ENCODE measurements at regions not wholly inside any gene's neighbourhood (a gene's known extent, or its start where the extent isn't known, plus 50 kb on each side); places are given as distances from the start of the nearest gene placed in this dataset.
"Not testable (repeated sequence)": the region's sequence is repeated elsewhere in the genome, so short reads cannot be mapped to it uniquely, and the experiment has no call there.

- no peak for DNase-seq
Measured at GRCh38 chr6:16909658-16910360, 148.5 kb upstream of the ATXN1 start.

GRCh38 chr6:16907991-16908390 is 146.7 kb upstream of the ATXN1 start:
- no peak for DNase-seq

DNA sequence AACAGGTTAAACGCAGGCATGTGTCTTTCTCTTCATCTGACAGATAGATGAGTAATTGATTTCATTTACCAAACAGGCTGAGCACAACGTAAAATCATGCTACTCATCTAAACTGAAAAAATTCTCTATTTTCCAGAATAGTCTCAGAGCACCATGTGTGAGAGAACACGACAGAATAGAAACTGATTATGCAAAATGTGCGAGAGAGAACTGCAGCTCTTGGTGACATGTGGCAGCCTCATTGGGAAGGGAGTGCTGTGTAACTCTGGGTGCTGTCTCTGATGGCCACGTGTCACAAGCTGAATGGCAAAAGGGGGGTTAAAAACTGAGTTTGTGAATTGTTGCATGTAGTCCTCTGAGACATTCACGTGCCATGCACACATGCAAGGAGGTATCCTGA is 143.7 kb upstream of the ATXN1 start:
- peak in 12 of 58 donors; percentile 1 to 52 (median 23) for DNase-seq

- DNase-seq: peak in 5 of 58 donors; percentile 0 to 11 (median 6)
Measured at GRCh38 chr6:16903470-16903869, 142.2 kb upstream of the ATXN1 start.

GRCh38 chr6:16902502-16902901 is 141.2 kb upstream of the ATXN1 start:
- no peak for DNase-seq

GRCh38 chr6:16901782-16902181 is 140.5 kb upstream of the ATXN1 start:
- DNase-seq: peak in 17 of 58 donors; percentile 1 to 33 (median 6)

DNA sequence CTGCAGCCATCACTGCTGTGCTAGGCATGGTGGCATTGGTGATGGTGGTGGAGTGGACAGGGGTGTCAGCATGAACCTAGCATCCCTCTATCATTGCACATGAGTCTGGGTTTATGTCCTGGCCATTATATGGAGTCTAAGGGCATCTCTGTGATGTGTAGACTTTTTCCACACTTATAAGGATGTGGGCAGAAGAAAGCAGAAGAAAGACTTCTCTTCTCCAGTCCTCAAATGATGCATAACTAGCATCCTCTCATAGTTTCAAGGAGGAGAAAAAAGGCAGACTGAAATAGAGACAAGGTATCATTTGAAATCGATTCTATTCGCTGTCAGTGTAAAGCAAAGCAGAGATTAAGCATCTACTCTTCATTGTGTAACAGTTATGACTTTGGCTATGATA is 140.0 kb upstream of the ATXN1 start:
- no peak for DNase-seq

DNA sequence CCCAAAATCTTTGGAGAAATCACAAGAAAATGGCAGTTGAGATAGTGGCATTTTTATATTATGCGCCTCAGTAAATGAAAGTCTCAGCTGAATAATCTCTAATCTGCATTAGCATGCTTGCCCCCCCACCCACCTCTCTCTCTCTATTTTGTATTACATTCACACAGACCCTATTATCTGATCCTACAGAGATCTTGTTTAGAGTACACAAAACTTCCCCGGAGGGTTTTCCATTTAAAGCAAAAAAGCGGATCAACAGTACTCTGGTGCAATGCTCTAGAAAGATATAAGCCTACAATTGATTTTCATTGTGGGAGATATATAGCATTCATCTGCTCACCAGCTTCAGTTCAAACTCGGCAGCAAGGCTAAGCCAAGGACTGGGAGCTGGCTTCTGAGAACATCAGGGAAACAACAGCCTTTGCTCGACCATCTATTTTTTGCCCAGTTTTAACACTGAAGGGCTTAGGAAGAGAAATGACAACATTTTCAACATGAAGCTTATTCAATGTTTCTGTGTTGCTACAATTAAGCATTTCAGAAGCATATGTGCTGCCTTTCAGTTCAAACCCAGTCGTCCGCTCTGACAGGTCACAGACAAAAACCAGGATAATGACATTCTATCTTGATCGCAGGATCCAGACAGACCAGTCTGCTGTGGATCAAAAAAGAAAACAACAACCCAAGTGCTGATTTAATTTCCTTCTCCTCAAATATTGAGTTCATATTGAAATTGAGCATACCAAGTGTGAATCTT is 137.6 kb upstream of the ATXN1 start:
- DNase-seq: no peak

DNA sequence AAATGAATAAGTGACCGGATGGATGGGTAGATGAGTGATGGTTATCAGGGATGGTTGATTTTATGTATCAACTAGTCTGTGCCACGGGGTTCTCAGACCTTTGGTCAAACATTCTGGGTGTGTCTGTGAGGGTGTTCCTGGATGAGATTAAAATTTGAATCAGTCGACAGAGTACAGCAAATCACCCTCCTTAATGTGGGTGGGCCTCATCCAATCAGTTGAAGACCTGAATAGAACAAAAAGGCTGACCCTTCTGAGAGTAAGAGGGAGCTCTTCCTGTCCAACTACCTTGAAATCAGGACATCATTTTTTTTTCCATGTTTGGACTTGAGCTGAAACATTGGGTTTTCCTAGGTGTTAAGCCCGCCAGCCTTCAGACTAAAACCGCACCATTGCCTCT is 136.4 kb upstream of the ATXN1 start:
- DNase-seq: no peak

DNA sequence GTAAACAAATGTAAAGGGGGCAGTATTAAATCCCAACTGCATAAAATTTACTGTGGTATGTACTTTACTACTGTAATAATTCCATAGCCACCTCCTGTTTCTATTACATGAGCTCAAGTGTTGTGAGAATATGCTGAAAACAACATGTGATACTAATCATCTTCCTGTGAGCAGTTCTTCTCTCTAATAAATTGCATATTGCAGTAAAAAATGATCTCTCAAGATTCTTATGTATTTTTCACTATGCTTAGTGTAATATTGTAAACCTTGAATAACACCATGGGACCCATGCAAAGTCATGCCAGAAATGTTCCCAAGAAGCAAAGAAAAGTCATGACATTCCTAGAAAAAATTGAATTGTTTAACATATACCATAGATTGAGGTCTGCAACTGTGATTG is 133.0 kb upstream of the ATXN1 start:
- DNase-seq: no peak

DNA sequence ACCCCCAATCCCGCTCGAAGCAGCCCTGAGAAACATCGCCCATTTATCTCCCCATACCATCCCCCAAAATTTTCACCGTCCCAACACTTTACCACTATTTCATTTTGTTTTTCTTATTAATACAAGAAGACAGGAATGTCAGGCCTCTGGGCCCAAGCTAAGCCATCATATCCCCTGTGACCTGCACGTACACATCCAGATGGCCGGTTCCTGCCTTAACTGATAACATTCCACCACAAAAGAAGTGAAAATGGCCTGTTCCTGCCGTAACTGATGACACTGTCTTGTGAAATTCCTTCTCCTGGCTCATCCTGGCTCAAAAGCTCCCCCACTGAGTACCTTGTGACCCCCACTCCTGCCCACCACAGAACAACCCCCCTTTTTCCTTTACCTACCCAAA is 129.8 kb upstream of the ATXN1 start:
- DNase-seq: not testable (repeated sequence)

DNA sequence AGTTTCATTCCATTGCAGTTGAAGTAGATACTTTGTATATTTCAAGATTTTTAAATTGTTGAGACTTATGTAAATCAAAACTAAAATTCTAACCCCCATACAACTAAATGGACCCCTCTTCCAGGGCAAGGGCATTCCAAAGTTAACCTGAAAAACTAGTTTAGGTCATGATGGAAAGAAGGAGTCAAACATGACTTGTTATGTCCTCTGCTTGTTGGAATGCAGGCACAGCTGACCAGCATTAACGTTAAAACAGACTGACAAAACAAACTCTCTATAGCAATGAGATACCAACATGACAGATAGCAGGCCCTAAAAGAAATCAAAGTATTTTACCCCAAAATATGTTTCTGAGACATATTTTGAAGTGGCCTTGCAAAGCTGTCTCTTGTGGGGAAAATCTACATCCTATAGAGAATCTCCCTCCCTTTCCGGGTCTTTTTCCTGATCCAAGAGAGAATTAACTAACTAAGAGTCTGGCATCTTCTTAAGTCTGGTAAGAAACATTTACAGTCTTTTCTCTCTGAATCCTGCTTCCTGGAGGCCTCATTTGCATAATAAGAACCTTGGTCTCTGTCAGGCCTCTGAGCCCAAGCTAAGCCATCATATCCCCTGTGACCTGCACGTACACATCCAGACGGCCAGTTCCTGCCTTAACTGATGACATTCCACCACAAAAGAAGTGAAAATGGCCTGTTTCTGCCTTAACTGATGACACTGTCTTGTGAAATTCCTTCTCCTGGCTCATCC is 124.3 kb upstream of the ATXN1 start:
- no peak for DNase-seq

DNA sequence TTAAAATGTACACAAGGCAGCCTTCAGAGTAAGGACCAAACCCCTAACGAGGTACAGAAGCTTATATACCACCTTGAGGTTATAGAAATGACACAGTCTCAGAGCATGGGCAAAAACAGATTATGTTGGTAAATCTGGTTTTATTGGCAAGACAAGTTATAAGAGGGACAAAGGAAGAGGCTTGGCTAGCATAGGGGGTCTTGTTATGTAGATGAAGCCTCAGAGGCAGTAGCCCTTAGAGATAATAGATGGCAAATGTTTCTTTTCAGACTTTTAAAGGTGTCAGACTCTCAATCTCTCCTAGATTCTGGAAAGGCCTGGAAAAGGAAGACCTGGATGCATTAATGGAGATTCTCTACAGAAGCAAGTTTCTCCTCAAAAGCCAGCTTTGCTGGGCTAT is 123.3 kb upstream of the ATXN1 start:
- DNase-seq: no peak

DNA sequence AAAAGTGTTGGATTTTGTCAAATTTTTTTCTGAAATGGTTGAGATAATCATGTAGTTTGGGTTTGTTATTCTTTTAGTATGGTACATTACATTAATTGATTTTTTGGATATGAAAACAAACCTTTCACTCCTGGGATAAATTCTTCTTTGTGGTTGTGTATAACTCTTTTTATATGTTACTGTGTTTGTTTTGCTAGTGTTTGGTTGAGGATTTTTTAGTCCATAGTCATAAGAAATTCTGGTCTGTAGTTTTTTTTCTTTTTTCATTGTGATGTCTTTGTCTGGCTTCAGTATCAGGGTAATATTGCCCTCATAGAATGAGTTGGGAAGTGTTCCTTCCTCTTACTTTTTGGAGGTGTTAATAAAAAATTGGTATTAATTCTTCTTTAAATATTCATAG is 122.2 kb upstream of the ATXN1 start:
- DNase-seq: no peak

- no peak for DNase-seq
Measured at GRCh38 chr6:16882230-16882629, 121.0 kb upstream of the ATXN1 start.

- not testable (repeated sequence) for DNase-seq
Measured at GRCh38 chr6:16876852-16877251, 115.6 kb upstream of the ATXN1 start.

GRCh38 chr6:16876201-16876600 is 114.9 kb upstream of the ATXN1 start:
- DNase-seq: no peak

- DNase-seq: no peak
Measured at GRCh38 chr6:16873698-16874097, 112.4 kb upstream of the ATXN1 start.

DNA sequence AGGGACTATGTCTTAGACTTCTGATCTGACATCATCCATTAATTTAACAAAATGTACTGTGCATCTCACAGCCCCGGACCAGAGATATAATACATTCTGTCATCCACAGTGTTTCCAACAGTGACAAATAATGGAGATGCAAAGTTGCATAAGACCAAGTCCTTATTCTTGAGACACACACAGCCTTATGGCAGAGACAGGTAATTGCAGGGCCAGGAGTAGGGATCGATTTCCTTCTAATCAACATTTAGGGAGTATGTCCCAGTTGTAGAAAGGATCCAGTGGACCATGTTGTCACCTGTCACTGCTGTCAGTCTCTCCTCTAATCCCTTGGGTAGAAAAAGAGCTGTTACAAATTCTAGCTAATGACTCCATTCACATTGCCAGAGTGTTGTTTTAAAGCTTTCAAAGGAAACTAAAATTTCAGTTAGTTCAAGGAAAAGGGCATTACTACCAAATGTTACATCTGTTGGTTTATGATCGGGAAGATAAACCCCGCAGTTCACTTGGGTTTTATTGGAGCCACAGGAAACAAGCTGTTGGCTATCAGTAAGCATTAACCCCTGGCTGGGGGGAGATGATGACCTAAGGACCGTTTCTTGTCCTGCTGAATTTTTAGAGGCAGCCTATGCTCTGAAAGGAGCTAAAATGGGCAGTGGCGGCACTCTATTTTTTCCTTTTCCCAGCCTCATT is 111.4 kb upstream of the ATXN1 start:
- DNase-seq: no peak

DNA sequence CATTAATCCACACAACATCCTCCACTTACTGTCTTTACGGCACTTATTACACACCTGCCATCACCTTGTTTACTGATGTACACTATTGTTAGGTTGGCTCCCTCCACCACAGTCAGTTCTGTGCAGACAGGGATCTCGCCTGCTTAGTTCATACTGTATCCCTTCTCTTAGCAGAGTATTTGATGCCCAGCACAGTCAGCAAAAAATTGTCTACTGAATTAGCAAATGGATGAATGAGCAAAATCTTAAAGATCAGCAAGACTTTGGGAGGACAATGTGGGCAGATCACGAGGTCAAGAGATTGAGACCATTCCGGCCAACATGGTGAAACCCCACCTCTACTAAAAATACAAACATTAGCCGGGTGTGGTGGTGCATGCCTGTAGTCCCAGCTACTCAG is 109.8 kb upstream of the ATXN1 start:
- no peak for DNase-seq

DNA sequence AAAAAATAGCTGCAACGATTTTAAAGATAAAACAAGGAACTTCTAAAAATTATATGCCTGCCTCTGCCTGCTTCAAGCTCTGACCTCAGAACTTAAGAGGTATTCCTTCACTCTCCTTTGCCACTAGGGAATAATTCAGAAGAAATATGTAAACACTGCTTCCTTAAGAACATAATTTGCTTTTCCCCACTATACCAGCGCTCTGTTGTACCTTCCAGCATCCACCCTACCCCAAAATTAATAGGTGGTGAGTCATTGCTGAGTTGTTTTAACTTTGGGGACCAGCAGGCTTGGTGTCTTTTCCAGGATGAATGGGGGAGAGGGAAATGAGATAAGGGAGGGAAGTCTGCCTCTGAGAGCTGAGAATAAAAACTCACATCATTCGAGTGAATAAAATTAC is 107.7 kb upstream of the ATXN1 start:
- no peak for DNase-seq
